ENCODE measurements at regions not wholly inside any gene's neighbourhood (a gene's known extent, or its start where the extent isn't known, plus 50 kb on each side); places are given as distances from the start of the nearest gene placed in this dataset.

DNA sequence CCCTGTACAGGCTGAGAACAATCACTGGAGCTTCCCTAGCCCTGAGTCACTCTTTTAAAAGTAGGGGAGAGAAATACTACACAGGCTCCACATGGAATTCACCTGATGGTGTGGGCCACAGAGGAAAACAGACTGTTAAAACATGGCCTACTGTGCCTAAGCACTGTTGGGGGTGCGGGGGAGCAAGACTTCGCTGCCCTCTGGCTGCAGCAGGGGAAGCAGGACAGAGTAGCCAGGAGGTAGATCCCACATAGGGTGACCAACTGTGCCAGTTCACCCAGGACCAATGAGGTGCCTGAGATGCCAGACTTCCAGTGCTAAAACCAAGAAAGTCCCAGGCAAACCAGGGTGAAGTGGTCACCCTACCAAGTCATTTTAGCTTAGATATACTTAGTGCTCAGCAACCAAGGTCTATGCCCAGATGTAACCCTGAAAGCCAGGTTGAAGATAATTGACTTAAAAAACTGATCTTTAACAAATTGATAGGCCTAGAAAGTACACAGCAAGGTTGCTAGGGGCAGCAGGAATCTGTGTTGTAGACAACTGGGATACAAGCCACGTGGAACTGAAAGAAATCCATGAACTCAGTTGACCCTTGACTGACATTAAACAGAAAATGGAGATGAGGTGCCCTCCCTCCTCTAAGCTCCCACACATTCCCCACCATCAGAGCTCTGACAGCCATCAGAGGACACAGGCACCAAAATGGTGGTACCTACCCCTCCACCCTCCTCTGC, 344.2 kb upstream of the PPP2R3A start:
- WGBS (ENCODE audit: insufficient coverage), result 92% methylated on average over 2 of the region's 3 CpGs
- ATAC-seq (replicated peaks in 1 of 4), result no peak
- no peak for DNase-seq
- POLR2A ChIA-PET, result no interaction called here
- no peak overlapping the region for H3K27ac ChIP-seq (ENCODE audit: low read length)
- no peaks in the 10 kb centered on the region for H3K36me3 ChIP-seq (ENCODE audit: control insufficient read depth in 2 of 2, extremely low read depth in 1 of 2, insufficient read depth in 1 of 2, low read length in 1 of 2)
- Mint-ChIP-seq H3K4me1 (no peaks in the 10 kb centered on the region), H3K36me3 (no peaks in the 10 kb centered on the region), H3K27me3 (no peaks in the 10 kb centered on the region), H3K9me3 (peaks cover 0 to 2% (median 0%) of the 10 kb centered on the region in 3 donors), H3K27ac (no peak overlapping the region), H3K4me3 (no peak overlapping the region)
- CTCF ChIA-PET, result no interaction called here
- no peaks in the 10 kb centered on the region for H3K27me3 ChIP-seq (replicated peaks in 1 of 2; ENCODE audit: control insufficient read depth in 2 of 2, extremely low read depth in 1 of 2, insufficient read depth in 2 of 2, low read length in 1 of 2)
- H3K4me3 ChIP-seq (ENCODE audit: control insufficient read depth in 1 of 2, extremely low read depth in 1 of 2, low read length in 1 of 2), result no peak overlapping the region
- H3K9me3 ChIP-seq, result no peaks in the 10 kb centered on the region
- H3K4me1 ChIP-seq (ENCODE audit: control insufficient read depth in 1 of 2, extremely low read depth in 1 of 2, insufficient read depth in 2 of 2, low read length in 2 of 2), result no peaks in the 10 kb centered on the region

DNA sequence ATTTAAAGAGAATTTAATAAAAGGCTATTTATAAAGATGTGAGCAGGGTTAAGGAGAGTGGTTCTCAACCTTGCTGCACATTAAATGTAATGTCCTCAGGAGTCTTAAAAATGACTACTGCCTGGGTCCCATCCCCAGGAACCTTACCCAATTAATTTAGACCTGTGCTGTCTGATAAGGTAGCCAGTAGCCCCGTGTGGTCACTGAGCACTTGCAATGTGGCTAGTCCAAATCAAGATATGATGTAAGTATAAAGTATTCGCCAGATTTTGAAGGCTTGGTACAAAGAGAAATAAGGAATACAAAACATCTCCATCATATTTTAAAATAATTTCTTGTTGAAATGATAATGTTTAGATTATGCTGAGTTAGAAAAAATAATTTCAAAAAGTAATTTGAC, 343.3 kb upstream of the PPP2R3A start:
- Mint-ChIP-seq H3K4me3 (no peak overlapping the region), H3K27ac (no peak overlapping the region), H3K9me3 (no peaks in the 10 kb centered on the region), H3K36me3 (no peaks in the 10 kb centered on the region), H3K27me3 (no peaks in the 10 kb centered on the region), H3K4me1 (no peaks in the 10 kb centered on the region)
- no peak overlapping the region for H3K4me3 ChIP-seq (ENCODE audit: control insufficient read depth in 1 of 2, extremely low read depth in 1 of 2, low read length in 1 of 2)
- no CpG with 5 or more reads among the region's 2 CpGs for WGBS (ENCODE audit: insufficient coverage)
- H3K27me3 ChIP-seq (replicated peaks in 1 of 2; ENCODE audit: control insufficient read depth in 2 of 2, extremely low read depth in 1 of 2, insufficient read depth in 2 of 2, low read length in 1 of 2), result no peaks in the 10 kb centered on the region
- H3K27ac ChIP-seq (ENCODE audit: low read length), result no peak overlapping the region
- ChIA-PET CTCF (no interaction called here), POLR2A (no interaction called here)
- DNase-seq, result no peak
- no peaks in the 10 kb centered on the region for H3K4me1 ChIP-seq (ENCODE audit: control insufficient read depth in 1 of 2, extremely low read depth in 1 of 2, insufficient read depth in 2 of 2, low read length in 2 of 2)
- no peaks in the 10 kb centered on the region for H3K9me3 ChIP-seq
- no peaks in the 10 kb centered on the region for H3K36me3 ChIP-seq (ENCODE audit: control insufficient read depth in 2 of 2, extremely low read depth in 1 of 2, insufficient read depth in 1 of 2, low read length in 1 of 2)
- no peak for ATAC-seq (replicated peaks in 1 of 4)

DNA sequence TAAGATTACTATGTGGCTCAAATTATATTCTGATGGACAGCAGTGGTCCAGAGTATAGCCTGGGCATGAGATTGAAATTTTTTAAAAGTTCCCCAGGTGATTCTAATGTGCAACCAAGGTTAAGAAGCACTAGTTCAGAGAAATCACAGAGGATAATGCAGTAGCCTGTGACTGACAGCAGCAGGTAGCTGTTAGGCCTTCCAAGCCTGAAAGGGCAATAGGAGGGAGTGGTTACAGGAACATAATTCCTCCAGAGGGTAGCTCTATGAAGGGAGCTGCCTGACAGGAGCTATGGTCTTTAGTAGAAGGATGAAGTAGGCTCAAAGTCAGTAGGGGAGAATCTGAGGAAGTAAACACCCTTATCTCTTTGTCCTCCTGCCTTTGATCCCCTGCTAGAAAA, 342.9 kb upstream of the PPP2R3A start:
- Mint-ChIP-seq H3K36me3 (no peaks in the 10 kb centered on the region), H3K27me3 (no peaks in the 10 kb centered on the region), H3K27ac (no peak overlapping the region), H3K4me3 (no peak overlapping the region), H3K4me1 (no peaks in the 10 kb centered on the region), H3K9me3 (no peaks in the 10 kb centered on the region)
- ChIA-PET CTCF (no interaction called here), POLR2A (no interaction called here)
- no peaks in the 10 kb centered on the region for H3K36me3 ChIP-seq (ENCODE audit: control insufficient read depth in 2 of 2, extremely low read depth in 1 of 2, insufficient read depth in 1 of 2, low read length in 1 of 2)
- DNase-seq, result no peak
- H3K4me3 ChIP-seq (ENCODE audit: control insufficient read depth in 1 of 2, extremely low read depth in 1 of 2, low read length in 1 of 2), result no peak overlapping the region
- no peaks in the 10 kb centered on the region for H3K27me3 ChIP-seq (replicated peaks in 1 of 2; ENCODE audit: control insufficient read depth in 2 of 2, extremely low read depth in 1 of 2, insufficient read depth in 2 of 2, low read length in 1 of 2)
- no peaks in the 10 kb centered on the region for H3K9me3 ChIP-seq
- no peak overlapping the region for H3K27ac ChIP-seq (ENCODE audit: low read length)
- ATAC-seq (replicated peaks in 1 of 4), result no peak
- H3K4me1 ChIP-seq (ENCODE audit: control insufficient read depth in 1 of 2, extremely low read depth in 1 of 2, insufficient read depth in 2 of 2, low read length in 2 of 2), result no peaks in the 10 kb centered on the region

DNA sequence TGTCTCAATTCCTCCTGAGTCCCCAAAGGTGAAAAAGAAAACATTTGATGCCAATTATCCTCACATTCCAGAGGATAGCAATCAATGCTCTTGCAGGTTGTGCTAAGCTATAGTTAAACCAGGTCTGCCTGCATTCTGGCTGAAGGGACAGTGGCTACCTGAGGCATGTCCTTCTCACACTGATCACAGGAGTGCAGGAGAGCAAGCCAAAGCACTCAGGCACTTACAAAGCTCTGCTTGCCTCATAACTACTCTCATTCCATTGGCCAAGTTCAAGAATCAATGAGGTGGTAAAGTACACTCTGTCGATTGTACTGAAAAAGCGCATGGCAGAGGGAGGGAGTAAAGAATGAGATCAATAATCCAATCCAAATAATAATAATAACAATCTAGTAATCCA, 342.0 kb upstream of the PPP2R3A start:
- Histone ChIP-seq H3K9me3 (no peaks in the 10 kb centered on the region), H3K27me3 (replicated peaks in 1 of 2; ENCODE audit: control insufficient read depth in 2 of 2, extremely low read depth in 1 of 2, insufficient read depth in 2 of 2, low read length in 1 of 2) (no peaks in the 10 kb centered on the region), H3K4me3 (ENCODE audit: control insufficient read depth in 1 of 2, extremely low read depth in 1 of 2, low read length in 1 of 2) (no peak overlapping the region), H3K27ac (ENCODE audit: low read length) (no peak overlapping the region), H3K36me3 (ENCODE audit: control insufficient read depth in 2 of 2, extremely low read depth in 1 of 2, insufficient read depth in 1 of 2, low read length in 1 of 2) (no peaks in the 10 kb centered on the region), H3K4me1 (ENCODE audit: control insufficient read depth in 1 of 2, extremely low read depth in 1 of 2, insufficient read depth in 2 of 2, low read length in 2 of 2) (no peaks in the 10 kb centered on the region)
- Mint-ChIP-seq H3K36me3 (no peaks in the 10 kb centered on the region), H3K9me3 (no peaks in the 10 kb centered on the region), H3K4me3 (no peak overlapping the region), H3K27me3 (no peaks in the 10 kb centered on the region), H3K27ac (no peak overlapping the region), H3K4me1 (no peaks in the 10 kb centered on the region)
- DNase-seq, result no peak
- no CpG with 5 or more reads among the region's 2 CpGs for WGBS (ENCODE audit: insufficient coverage)
- CTCF ChIA-PET, result no interaction called here
- ATAC-seq (replicated peaks in 1 of 4), result no peak
- POLR2A ChIA-PET, result no interaction called here

- no peaks in the 10 kb centered on the region for H3K4me1 ChIP-seq (ENCODE audit: control insufficient read depth in 1 of 2, extremely low read depth in 1 of 2, insufficient read depth in 2 of 2, low read length in 2 of 2)
- no peak overlapping the region for H3K4me3 Mint-ChIP-seq
- ChIA-PET POLR2A (no interaction called here), CTCF (no interaction called here)
- H3K27ac Mint-ChIP-seq, result no peak overlapping the region
- H3K27me3 Mint-ChIP-seq, result peaks cover 0 to 4% of the 10 kb centered on the region in 2 donors
- H3K4me1 Mint-ChIP-seq, result no peaks in the 10 kb centered on the region
- H3K27me3 ChIP-seq (replicated peaks in 1 of 2; ENCODE audit: control insufficient read depth in 2 of 2, extremely low read depth in 1 of 2, insufficient read depth in 2 of 2, low read length in 1 of 2), result no peaks in the 10 kb centered on the region
- H3K36me3 Mint-ChIP-seq, result no peaks in the 10 kb centered on the region
- H3K9me3 ChIP-seq, result no peaks in the 10 kb centered on the region
- H3K4me3 ChIP-seq (ENCODE audit: control insufficient read depth in 1 of 2, extremely low read depth in 1 of 2, low read length in 1 of 2), result no peak overlapping the region
- no peak for ATAC-seq (replicated peaks in 1 of 4)
- no peak for DNase-seq
- no peaks in the 10 kb centered on the region for H3K9me3 Mint-ChIP-seq
- 95% methylated on average over 2 of the region's 4 CpGs for WGBS (ENCODE audit: insufficient coverage)
- no peaks in the 10 kb centered on the region for H3K36me3 ChIP-seq (ENCODE audit: control insufficient read depth in 2 of 2, extremely low read depth in 1 of 2, insufficient read depth in 1 of 2, low read length in 1 of 2)
- no peak overlapping the region for H3K27ac ChIP-seq (ENCODE audit: low read length)
Measured at GRCh38 chr3:135627057-135627456, 338.5 kb upstream of the PPP2R3A start.

GRCh38 chr3:135629701-135630408, 335.7 kb upstream of the PPP2R3A start:
- H3K36me3 ChIP-seq (ENCODE audit: control insufficient read depth in 2 of 2, extremely low read depth in 1 of 2, insufficient read depth in 1 of 2, low read length in 1 of 2), result no peaks in the 10 kb centered on the region
- Mint-ChIP-seq H3K9me3 (no peaks in the 10 kb centered on the region), H3K27me3 (peaks cover 0 to 4% of the 10 kb centered on the region in 2 donors)

More at GRCh38 chr3:135629701-135630408, 335.7 kb upstream of the PPP2R3A start:
- no peak overlapping the region for H3K4me3 Mint-ChIP-seq
- H3K27ac ChIP-seq (ENCODE audit: low read length), result no peak overlapping the region
- H3K4me1 Mint-ChIP-seq, result no peaks in the 10 kb centered on the region
- H3K9me3 ChIP-seq, result no peaks in the 10 kb centered on the region
- H3K27me3 ChIP-seq (replicated peaks in 1 of 2; ENCODE audit: control insufficient read depth in 2 of 2, extremely low read depth in 1 of 2, insufficient read depth in 2 of 2, low read length in 1 of 2), result no peaks in the 10 kb centered on the region
- no peak overlapping the region for H3K27ac Mint-ChIP-seq
- DNase-seq (no peak), ATAC-seq (replicated peaks in 1 of 4) (no peak)
- CTCF ChIA-PET, result no interaction called here
- H3K4me3 ChIP-seq (ENCODE audit: control insufficient read depth in 1 of 2, extremely low read depth in 1 of 2, low read length in 1 of 2), result no peak overlapping the region
- H3K36me3 Mint-ChIP-seq, result no peaks in the 10 kb centered on the region
- POLR2A ChIA-PET, result no interaction called here
- no CpG with 5 or more reads among the region's 5 CpGs for WGBS (ENCODE audit: insufficient coverage)
- H3K4me1 ChIP-seq (ENCODE audit: control insufficient read depth in 1 of 2, extremely low read depth in 1 of 2, insufficient read depth in 2 of 2, low read length in 2 of 2), result no peaks in the 10 kb centered on the region
